ENCODE measurements at regions not wholly inside any gene's neighbourhood (a gene's known extent, or its start where the extent isn't known, plus 50 kb on each side); places are given as distances from the start of the nearest gene placed in this dataset.

DNA sequence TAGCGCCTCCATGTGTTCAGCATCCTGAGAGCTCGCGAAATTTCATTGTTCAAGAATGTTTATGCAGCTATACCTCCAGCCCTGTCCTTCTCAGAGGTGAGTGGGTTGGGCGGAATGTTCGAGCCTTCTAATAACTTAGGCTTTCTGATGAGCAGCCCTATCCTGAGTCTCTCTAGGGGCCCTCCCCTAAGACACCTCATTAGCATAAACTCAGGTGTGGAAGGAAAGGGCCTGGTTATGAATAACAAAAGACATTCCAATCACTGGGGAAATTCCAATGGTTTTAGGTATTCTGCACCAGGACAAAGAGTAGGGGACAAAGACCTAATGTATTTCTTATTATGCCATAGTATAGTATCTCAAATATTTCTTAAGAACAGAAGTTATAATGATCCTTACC lies 138.1 kb upstream of the PDZRN3 start:
- TF ChIP-seq FOXP2 (optimal IDR thresholded peaks at IDR 0.05; ENCODE audit: borderline replicate concordance, extremely low read depth, extremely low read length, insufficient read depth) (no peak), TAF1 (IDR thresholded peaks at IDR 0.05; ENCODE audit: borderline replicate concordance, insufficient read depth, low read length) (no peak), POLR2AphosphoS5 (IDR thresholded peaks at IDR 0.05; ENCODE audit: low read depth, low read length) (no peak), REST (IDR thresholded peaks at IDR 0.05; ENCODE audit: insufficient read depth in 1 of 2, low read depth in 2 of 2, low read length in 2 of 2) (no peak), SIN3A (IDR thresholded peaks at IDR 0.05; ENCODE audit: borderline replicate concordance, insufficient read depth, low read length) (no peak)

- TF ChIP-seq TAF1 (IDR thresholded peaks at IDR 0.05; ENCODE audit: borderline replicate concordance, insufficient read depth, low read length) (no peak), FOXP2 (optimal IDR thresholded peaks at IDR 0.05; ENCODE audit: borderline replicate concordance, extremely low read depth, extremely low read length, insufficient read depth) (no peak), REST (IDR thresholded peaks at IDR 0.05; ENCODE audit: insufficient read depth in 1 of 2, low read depth in 2 of 2, low read length in 2 of 2) (no peak), POLR2AphosphoS5 (IDR thresholded peaks at IDR 0.05; ENCODE audit: low read depth, low read length) (no peak), SIN3A (IDR thresholded peaks at IDR 0.05; ENCODE audit: borderline replicate concordance, insufficient read depth, low read length) (no peak)
Measured at GRCh38 chr3:73759297-73759711, 134.6 kb upstream of the PDZRN3 start.

DNA sequence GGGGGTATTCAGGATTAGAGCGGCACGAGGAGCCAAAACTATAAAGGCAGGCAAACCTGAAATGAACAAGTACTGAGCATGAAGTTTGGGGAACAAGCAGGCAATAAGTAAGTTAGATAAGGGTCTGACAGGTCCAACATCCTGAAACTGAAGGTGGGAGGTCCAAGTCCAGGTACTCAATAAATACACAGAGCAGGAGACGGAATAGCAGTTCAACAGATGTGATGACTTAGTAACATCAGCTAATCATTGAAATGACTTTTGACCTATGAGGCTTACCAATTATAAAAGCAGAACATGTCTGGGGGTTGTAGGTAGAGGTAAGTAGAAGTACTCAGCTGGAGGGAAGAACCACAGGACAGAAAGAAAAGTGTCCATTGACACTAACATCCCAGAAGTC lies 132.8 kb upstream of the PDZRN3 start:
- TF ChIP-seq FOXP2 (optimal IDR thresholded peaks at IDR 0.05; ENCODE audit: borderline replicate concordance, extremely low read depth, extremely low read length, insufficient read depth): no peak
- no peak for TF ChIP-seq SIN3A (IDR thresholded peaks at IDR 0.05; ENCODE audit: borderline replicate concordance, insufficient read depth, low read length)
- no peak for TF ChIP-seq POLR2AphosphoS5 (IDR thresholded peaks at IDR 0.05; ENCODE audit: low read depth, low read length)
- TF ChIP-seq TAF1 (IDR thresholded peaks at IDR 0.05; ENCODE audit: borderline replicate concordance, insufficient read depth, low read length): no peak
- TF ChIP-seq REST (IDR thresholded peaks at IDR 0.05; ENCODE audit: insufficient read depth in 1 of 2, low read depth in 2 of 2, low read length in 2 of 2): no peak

DNA sequence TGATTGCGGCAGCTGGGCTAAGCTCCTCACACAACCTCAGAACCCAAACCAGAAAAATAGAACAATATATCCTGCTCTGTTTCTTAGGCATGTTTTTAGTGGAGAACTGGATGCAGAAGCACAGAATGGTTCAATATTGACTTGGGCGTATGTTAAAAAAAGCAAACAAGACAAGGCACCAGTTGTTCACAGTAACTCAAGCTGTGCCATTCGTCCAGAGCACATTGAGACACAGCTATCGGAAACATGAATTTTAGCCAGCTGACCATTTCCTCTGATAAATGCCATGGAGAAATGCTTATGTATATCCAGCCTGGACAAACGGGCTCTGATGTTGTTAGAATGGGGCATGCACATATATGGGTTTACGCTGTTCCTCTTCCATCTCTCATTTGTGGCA lies 129.2 kb upstream of the PDZRN3 start:
- TF ChIP-seq REST (IDR thresholded peaks at IDR 0.05; ENCODE audit: insufficient read depth in 1 of 2, low read depth in 2 of 2, low read length in 2 of 2): no peak

DNA sequence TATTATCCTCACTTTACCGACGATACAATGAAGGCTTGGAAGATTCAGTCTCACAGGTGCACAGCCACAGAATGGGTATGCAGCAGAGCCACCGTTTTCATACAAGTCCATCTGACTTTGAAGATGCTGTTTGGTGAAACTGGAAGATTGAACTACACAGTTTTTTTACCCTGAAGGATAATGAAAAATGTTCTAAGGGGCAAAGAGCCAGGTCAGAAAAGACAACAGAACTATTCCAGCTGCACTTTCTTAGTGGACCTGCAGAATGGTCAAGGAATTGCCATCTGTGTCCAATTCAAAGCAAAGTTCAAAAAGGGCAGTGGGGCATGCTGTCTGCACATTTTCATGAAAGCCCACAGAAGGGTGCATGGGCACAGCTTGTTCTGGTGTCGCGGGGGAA lies 127.6 kb upstream of the PDZRN3 start:
- TF ChIP-seq POLR2AphosphoS5 (IDR thresholded peaks at IDR 0.05; ENCODE audit: low read depth, low read length): no peak

- TF ChIP-seq FOXP2 (optimal IDR thresholded peaks at IDR 0.05; ENCODE audit: borderline replicate concordance, extremely low read depth, extremely low read length, insufficient read depth): peak; percentile 23
- TF ChIP-seq REST (IDR thresholded peaks at IDR 0.05; ENCODE audit: insufficient read depth in 1 of 2, low read depth in 2 of 2, low read length in 2 of 2): no peak
Measured at GRCh38 chr3:73746623-73747022, 121.9 kb upstream of the PDZRN3 start.

All from PFSK-1 (cell line).